Nephron progenitor cell (in vitro differentiated cells): ENCODE measurements at regions not wholly inside any gene's neighbourhood (a gene's known extent, or its start where the extent isn't known, plus 50 kb on each side); places are given as distances from the start of the nearest gene placed in this dataset.

Experiments used
- DNase-seq: peaks from one replicate; pipeline ENCODE4 v3.0.0; 2021
- H3K27ac Mint-ChIP-seq: 2 replicates; pipeline ENCODE4 v1.8.0; 2021; ENCODE audit warnings: mild to moderate bottlenecking, moderate library complexity, mixed read lengths
- H3K27me3 Mint-ChIP-seq: 2 replicates; pipeline ENCODE4 v1.8.0; 2021; ENCODE audit warnings: mild to moderate bottlenecking, low read depth, mixed read lengths; ENCODE audit not compliant: poor library complexity
- H3K36me3 Mint-ChIP-seq: 2 replicates; pipeline ENCODE4 v1.8.0; 2021; ENCODE audit warnings: low read depth, mixed read lengths
- H3K4me1 Mint-ChIP-seq: 2 replicates; pipeline ENCODE4 v1.8.0; 2021; ENCODE audit warnings: mixed read lengths
- H3K4me3 Mint-ChIP-seq: 2 replicates; pipeline ENCODE4 v1.8.0; 2021; ENCODE audit warnings: mild to moderate bottlenecking, moderate library complexity, mixed read lengths
- H3K9me3 Mint-ChIP-seq: 2 replicates; pipeline ENCODE4 v1.8.0; 2021; ENCODE audit warnings: mild to moderate bottlenecking, moderate library complexity, mixed read lengths
- CTCF ChIP-seq: fragments of 200-600 bp; sonication (generic); IDR thresholded peaks from 2 replicates; pipeline ENCODE4 v1.5.0; 2021; ENCODE audit warnings: antibody characterized with exemption

DNA sequence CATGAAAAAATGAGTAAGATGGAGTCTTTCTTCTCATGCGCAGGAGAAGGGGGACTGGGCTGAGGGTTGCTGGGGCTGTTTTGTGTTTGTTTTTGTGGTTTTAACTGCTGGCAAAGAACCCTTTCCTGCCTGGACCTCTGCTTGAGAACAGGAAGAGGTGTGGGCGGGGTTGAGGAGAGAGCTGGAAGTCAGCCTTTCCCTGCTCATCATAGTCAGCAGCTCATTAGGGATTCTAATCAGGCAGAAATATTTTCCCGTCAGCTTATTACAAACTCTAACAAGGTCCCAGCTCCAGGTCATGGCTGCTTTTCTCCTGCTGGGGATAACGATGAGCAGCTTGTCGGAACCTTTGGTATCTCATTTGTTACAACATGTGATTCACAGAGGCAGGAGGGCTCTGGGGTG lies 185.0 kb upstream of the NRXN3 start:
- Mint-ChIP-seq H3K27ac (no peak overlapping the region), H3K9me3 (no peaks in the 10 kb centered on the region), H3K4me3 (no peak overlapping the region), H3K36me3 (no peaks in the 10 kb centered on the region), H3K4me1 (peaks cover 47% of the 10 kb centered on the region), H3K27me3 (peaks cover 19% of the 10 kb centered on the region)
- no peak for TF ChIP-seq CTCF
- no peak for DNase-seq

GRCh38 chr14:77986773-77987172 lies 183.4 kb upstream of the NRXN3 start:
- no peak overlapping the region for H3K4me3 Mint-ChIP-seq
- no peaks in the 10 kb centered on the region for H3K9me3 Mint-ChIP-seq
- DNase-seq, result no peak
- H3K27me3 Mint-ChIP-seq, result peaks cover 8% of the 10 kb centered on the region
- no peak for TF ChIP-seq CTCF
- H3K36me3 Mint-ChIP-seq, result no peaks in the 10 kb centered on the region
- H3K27ac Mint-ChIP-seq, result no peak overlapping the region
- peaks cover 50% of the 10 kb centered on the region for H3K4me1 Mint-ChIP-seq

GRCh38 chr14:77988096-77988870 lies 181.9 kb upstream of the NRXN3 start:
- H3K9me3 Mint-ChIP-seq, result no peaks in the 10 kb centered on the region
- H3K36me3 Mint-ChIP-seq, result no peaks in the 10 kb centered on the region
- no peak for DNase-seq
- no peak overlapping the region for H3K4me3 Mint-ChIP-seq
- peaks cover 46% of the 10 kb centered on the region for H3K4me1 Mint-ChIP-seq
- H3K27me3 Mint-ChIP-seq, result peaks cover 4% of the 10 kb centered on the region
- TF ChIP-seq CTCF, result no peak
- no peak overlapping the region for H3K27ac Mint-ChIP-seq

GRCh38 chr14:77988970-77989369 lies 181.2 kb upstream of the NRXN3 start:
- TF ChIP-seq CTCF, result no peak
- DNase-seq, result no peak
- H3K4me1 Mint-ChIP-seq, result peaks cover 46% of the 10 kb centered on the region
- H3K27ac Mint-ChIP-seq, result peak overlapping the region; percentile 80
- H3K4me3 Mint-ChIP-seq, result peak overlapping the region; percentile 8
- peaks cover 4% of the 10 kb centered on the region for H3K27me3 Mint-ChIP-seq
- H3K9me3 Mint-ChIP-seq, result no peaks in the 10 kb centered on the region
- no peaks in the 10 kb centered on the region for H3K36me3 Mint-ChIP-seq

- H3K27ac Mint-ChIP-seq, result peak overlapping the region; percentile 80
- TF ChIP-seq CTCF, result no peak
- DNase-seq, result peak; percentile 36
- H3K36me3 Mint-ChIP-seq, result no peaks in the 10 kb centered on the region
- H3K4me1 Mint-ChIP-seq, result peaks cover 46% of the 10 kb centered on the region
- H3K27me3 Mint-ChIP-seq, result peaks cover 4% of the 10 kb centered on the region
- peak overlapping the region; percentile 8 for H3K4me3 Mint-ChIP-seq
- H3K9me3 Mint-ChIP-seq, result peaks cover 4% of the 10 kb centered on the region
Observed at GRCh38 chr14:77989441-77989991, 180.7 kb upstream of the NRXN3 start.

DNA sequence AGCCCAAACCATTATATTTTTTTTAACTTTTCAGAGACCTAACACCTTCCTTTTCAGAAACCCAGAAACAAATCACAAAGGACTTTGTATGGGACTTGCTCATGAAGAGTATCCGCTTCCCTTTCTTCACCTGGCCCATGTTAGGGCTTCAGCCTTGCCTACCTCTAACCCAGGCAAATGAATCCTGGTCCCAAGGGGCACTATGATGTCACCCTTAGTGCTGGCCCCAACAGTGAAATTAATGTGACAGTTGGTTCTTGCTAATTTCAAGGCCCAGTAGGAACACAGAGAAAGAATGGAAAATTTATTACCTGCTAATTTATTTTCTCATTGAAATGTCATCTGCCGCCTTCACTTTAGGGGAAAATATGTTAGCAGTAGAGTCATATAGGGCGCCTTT lies 179.8 kb upstream of the NRXN3 start:
- Mint-ChIP-seq H3K4me3 (no peak overlapping the region), H3K9me3 (peaks cover 6% of the 10 kb centered on the region), H3K36me3 (no peaks in the 10 kb centered on the region), H3K27ac (peak overlapping the region; percentile 80), H3K27me3 (no peaks in the 10 kb centered on the region), H3K4me1 (peaks cover 40% of the 10 kb centered on the region)
- no peak for TF ChIP-seq CTCF
- DNase-seq, result no peak
